ENCODE measurements at regions not wholly inside any gene's neighbourhood (a gene's known extent, or its start where the extent isn't known, plus 50 kb on each side); places are given as distances from the start of the nearest gene placed in this dataset.

GRCh38 chr1:91078859-91079258, 57.0 kb upstream of the ZNF644 start:
- no peak for TF ChIP-seq CTCF (conservative IDR thresholded peaks at IDR 0.05)
- no peak for TF ChIP-seq EZH2 (IDR thresholded peaks at IDR 0.05; ENCODE audit: low read depth)

Measured in PC-9 (cell line).